GM12865 (cell line): ENCODE measurements at regions not wholly inside any gene's neighbourhood (a gene's known extent, or its start where the extent isn't known, plus 50 kb on each side); places are given as distances from the start of the nearest gene placed in this dataset.
"Not testable (repeated sequence)": the region's sequence is repeated elsewhere in the genome, so short reads cannot be mapped to it uniquely, and the experiment has no call there.

Experiments
- DNase-seq: peaks from one replicate; pipeline ENCODE4 v3.0.0; 2010; ENCODE audit warnings: low read depth
- H3K4me3 ChIP-seq: 2 replicates; pipeline ENCODE4 v1.5.1; 2011; ENCODE audit warnings: mild to moderate bottlenecking, low read depth, low read length, control low read depth
- TF ChIP-seq, protein P1 (sequence below): IDR thresholded peaks from 2 replicates; pipeline ENCODE4 v1.5.1; 2011; ENCODE audit warnings: low read length, control low read depth, low read depth, inconsistent platforms; ENCODE audit not compliant: insufficient read depth; ENCODE audit errors: missing control alignments

DNA sequence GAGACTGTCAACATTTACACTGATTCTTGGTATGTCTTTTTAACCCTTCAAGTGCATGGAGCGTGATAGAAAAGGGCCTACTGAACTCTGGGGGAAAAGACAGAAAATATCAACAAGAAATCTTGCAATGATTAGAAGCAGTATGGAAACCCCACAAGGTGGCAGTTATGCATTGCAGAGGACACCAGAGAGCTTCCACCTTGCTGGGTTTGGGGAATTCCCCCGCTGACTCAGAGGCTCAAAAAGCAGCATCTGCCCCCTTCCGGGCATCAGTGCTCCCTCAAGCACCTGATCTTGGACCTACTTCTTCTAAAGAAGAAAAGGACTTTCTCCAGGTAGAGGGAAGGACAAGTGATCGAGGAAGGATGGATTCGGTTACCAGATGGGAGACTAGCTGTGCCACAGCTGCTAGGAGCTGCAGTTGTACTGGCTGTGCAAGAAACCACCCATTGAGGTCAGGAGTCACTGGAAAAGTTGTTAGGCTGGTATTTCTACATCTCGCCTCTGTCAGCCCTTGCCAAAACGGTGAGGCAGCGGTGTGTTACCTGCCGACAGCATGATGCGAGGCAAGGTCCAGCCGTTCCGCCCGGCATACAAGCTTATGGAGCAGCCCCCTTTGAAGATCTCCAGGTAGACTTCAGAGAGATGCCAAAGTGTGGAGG lies 102.8 kb upstream of the OSBPL11 start:
- peak; percentile 77 for DNase-seq
- not testable (repeated sequence) for H3K4me3 ChIP-seq
- TF ChIP-seq, protein P1, sequence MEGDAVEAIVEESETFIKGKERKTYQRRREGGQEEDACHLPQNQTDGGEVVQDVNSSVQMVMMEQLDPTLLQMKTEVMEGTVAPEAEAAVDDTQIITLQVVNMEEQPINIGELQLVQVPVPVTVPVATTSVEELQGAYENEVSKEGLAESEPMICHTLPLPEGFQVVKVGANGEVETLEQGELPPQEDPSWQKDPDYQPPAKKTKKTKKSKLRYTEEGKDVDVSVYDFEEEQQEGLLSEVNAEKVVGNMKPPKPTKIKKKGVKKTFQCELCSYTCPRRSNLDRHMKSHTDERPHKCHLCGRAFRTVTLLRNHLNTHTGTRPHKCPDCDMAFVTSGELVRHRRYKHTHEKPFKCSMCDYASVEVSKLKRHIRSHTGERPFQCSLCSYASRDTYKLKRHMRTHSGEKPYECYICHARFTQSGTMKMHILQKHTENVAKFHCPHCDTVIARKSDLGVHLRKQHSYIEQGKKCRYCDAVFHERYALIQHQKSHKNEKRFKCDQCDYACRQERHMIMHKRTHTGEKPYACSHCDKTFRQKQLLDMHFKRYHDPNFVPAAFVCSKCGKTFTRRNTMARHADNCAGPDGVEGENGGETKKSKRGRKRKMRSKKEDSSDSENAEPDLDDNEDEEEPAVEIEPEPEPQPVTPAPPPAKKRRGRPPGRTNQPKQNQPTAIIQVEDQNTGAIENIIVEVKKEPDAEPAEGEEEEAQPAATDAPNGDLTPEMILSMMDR, result peak; percentile 39

DNA sequence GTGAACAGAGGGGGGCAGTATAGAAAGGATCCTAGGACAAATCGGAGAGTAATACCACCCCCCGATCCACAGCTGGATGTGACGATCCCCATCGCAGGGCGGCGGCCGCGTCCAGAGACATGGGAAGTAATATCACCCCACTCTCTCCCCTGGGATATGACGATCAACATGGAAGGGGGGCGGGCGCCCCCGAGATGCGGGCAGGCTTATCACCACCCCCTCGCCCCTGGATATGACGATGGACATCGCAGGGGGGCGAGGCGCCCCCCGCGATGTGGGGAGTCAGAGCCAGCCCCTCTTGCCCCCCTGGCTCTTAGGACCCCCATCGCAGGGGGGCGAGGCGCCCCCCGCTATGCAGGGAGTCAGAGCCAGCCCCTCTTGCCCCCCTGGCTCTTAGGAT lies 120.4 kb upstream of the OSBPL11 start:
- no peak for DNase-seq
- TF ChIP-seq, protein P1, result no peak
- H3K4me3 ChIP-seq, result no peak overlapping the region

DNA sequence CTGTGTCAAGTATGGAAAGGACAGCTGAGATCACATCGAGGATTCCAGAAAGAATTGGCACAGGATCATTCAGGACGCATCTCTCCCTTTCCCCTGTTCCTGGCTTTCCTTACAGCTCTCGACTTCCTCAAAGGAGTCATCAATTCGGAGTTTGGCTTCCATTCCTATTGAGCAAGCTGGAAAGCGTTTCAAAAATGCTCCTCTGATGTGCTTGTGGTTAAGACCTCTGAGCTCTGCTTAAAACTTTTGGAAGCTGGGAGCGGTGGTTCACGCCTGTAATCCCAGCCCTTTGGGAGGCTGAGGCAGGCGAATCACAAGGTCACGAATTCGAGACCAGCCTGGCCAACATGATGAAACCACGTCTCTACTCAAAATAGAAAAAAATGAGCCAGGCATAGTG lies 136.9 kb upstream of the OSBPL11 start:
- not testable (repeated sequence) for H3K4me3 ChIP-seq, DNase-seq

DNA sequence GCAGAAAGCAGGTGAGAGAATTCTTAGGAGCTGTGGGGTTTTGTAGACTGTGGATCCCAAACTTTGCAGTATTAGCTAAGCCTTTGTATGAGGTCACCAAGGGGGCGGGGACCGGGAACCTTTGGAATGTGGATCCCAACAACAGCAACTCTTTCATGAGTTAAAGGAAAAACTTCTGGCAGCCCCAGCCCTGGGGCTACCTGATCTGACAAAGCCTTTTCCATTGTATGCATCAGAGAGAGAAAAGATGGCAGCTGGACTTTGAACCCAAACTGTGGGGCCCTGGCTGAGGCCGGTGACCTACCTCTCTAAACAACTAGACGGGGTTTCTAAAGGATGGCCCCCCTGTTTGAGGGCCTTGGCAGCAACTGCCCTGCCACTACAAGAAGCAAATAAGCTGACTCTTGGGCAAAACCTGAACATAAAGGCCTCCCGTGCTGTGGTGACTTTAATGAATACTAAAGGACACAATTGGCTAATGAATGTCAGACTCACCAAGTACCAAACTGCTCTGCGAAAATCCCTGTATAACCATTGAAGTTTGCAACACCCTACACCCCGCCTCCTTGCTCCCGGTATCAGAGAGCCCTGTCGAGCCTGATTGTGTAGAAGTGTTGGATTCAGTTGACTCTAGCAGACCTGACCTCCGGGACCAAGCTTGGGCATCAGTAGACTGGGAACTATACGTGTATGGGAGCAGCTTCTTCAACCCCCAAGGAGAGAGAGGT lies 146.9 kb upstream of the OSBPL11 start:
- DNase-seq, H3K4me3 ChIP-seq: not testable (repeated sequence)

DNA sequence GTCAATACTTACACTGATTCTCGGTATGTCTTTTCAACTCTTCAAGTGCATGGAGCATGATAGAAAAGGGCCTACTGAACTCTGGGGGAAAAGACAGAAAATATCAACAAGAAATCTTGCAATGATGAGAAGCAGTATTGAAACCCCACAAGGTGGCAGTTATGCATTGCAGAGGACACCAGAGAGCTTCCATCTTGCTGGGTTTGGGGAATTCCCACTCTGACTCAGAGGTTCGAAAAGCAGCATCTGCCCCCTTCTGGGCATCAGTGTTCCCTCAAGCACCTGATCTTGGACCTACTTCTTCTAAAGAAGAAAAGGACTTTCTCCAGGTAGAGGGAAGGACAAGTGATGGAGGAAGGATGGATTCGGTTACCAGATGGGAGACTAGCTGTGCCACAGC lies 147.5 kb upstream of the OSBPL11 start:
- H3K4me3 ChIP-seq, result not testable (repeated sequence)
- DNase-seq, result peak; percentile 87
- TF ChIP-seq, protein P1, result peak; percentile 46

DNA sequence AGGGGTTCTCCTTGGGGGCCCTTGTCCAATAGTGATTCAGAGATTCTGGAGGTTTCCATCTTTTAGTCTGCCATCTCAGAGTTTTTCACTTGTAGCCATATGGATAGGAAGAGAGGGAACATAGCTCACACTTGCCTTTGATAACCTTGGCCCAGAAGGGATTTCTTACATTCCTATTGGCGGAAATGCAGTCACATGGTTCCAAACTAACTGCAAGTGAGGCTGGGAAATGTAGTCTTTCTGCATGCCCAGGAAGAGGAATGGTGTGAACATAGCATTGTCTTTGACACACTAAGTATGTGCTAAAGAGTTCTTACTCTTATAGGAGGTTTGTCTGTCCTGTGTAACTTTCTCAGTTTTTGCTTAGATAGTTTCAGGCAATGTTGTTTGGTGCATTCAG lies 161.8 kb upstream of the OSBPL11 start:
- not testable (repeated sequence) for H3K4me3 ChIP-seq
- DNase-seq, result peak; percentile 28

DNA sequence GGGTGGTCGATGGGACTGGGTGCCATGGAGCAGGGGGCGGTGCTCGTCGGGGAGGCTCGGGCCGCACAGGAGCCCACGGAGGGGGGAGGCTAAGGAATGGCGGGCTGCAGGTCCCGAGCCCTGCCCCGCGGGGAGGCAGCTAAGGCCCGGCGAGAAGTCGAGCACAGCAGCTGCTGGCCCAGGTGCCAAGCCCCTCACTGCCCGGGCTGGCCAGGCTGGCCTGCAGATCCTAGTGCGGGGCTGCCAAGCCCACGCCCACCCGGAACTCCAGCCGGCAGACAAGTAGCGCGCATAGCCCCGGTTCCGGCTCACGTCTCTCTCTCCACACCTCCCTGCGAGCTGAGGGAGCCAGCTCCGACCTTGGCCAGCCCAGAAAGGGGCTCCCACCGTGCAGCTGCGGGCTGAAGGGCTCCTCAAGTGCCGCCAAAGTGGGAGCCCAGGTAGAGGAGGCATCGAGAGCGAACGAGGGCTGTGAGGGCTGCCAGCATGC lies 163.4 kb upstream of the OSBPL11 start:
- H3K4me3 ChIP-seq, DNase-seq: not testable (repeated sequence)

DNA sequence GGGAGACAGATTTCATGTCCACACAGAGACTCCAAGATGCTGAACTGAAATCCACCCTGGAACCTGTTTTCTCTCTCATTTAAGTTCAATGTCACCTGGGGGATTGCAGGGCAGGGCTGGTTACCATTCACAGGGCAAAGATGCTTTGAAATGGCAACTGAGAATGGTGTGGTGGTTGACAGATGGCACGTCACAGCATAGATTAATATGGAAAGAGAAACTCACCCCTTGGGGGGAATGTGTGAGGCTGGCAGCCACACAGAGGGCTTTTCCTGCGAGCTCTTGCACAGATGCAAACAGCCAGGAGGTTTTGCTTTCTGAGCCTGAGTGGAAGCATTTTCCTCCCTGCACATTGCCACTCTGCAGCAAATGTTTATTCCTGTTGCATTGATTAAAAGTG lies 167.3 kb upstream of the OSBPL11 start:
- H3K4me3 ChIP-seq, result not testable (repeated sequence)
- peak; percentile 19 for DNase-seq

DNA sequence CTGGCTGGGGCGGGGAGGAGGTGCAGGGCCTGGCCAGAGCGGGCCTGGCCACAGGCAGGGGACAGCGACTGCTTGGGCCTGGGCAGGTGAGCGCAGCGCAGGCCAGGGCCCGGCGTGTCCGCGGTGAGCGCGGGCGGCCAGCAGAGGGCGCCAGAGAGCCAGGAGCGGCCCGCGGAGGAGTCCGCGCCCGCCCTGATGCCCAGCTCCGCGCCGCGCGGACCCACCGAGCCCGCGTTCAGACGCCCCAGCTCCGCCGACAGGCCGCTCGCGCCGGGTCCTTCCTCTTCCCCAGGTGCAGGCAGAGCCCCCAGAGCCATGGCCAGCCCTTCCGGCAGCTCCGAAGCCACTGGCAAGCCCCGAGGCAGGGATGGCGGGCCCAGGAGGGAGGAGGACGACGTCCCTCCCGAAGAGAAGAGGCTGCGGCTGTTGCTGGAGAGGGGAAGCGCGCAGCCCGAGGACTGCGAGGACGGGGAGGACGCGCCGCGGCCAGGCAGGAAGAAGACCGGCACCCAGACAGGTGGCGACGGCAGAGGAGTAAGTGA lies 171.1 kb upstream of the OSBPL11 start:
- H3K4me3 ChIP-seq, result peak overlapping the region; percentile 47
- TF ChIP-seq, protein P1, result peak; percentile 53
- peak; percentile 50 for DNase-seq

DNA sequence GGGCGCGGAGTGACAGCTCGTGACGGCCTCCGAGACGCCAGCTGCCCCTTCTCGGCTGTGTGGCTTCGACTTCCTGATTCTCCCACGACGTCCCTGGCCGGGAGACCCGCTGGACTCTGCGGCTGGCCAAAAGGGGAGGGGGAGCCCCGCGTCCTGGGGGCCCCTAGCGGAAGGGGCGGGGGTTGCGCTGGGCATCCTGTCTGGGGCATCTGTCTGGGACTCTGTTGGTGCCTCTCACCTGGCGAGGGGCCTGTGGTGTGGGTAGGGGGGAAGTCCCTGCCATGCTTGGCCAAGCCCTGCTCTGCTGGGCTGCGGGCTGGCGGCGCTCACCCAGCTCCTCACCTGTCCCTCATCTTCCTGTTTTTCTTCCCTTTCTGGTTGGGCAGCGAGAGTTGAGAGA lies 171.6 kb upstream of the OSBPL11 start:
- not testable (repeated sequence) for H3K4me3 ChIP-seq
- peak; percentile 5 for DNase-seq
